H1 (cell line): ENCODE measurements at regions not wholly inside any gene's neighbourhood (a gene's known extent, or its start where the extent isn't known, plus 50 kb on each side); places are given as distances from the start of the nearest gene placed in this dataset.

Experiments
- CTCF ChIA-PET: fragments of 300-600 bp; sonication (Branson Sonifier 250); formaldehyde crosslinking; loops from one replicate; lab custom pipeline; 2021; ENCODE audit not compliant: partially characterized antibody; lab: Charles Lee
- POLR2A ChIA-PET: fragments of 300-600 bp; sonication (Branson Sonifier 250); formaldehyde crosslinking; loops from one replicate; lab custom pipeline; 2021; ENCODE audit warnings: inconsistent platforms; ENCODE audit not compliant: partially characterized antibody; lab: Charles Lee
- DNase-seq, 2 experiments: peaks; one replicate each; pipeline versions ENCODE4 v3.0.0 to v3.0.0-alpha.2; 2010 to 2022; ENCODE audit warnings: low spot score in 2 of 2, low read depth in 1 of 2, mixed read lengths in 1 of 2
- FAIRE-seq: peaks from 2 replicates; lab custom pipeline; 2011; peaks lifted over from hg19 to GRCh38; lab: Jason Lieb, UNC
- H2AFZ ChIP-seq: 2 replicates; pipeline ENCODE4 v1.8.1; 2012; ENCODE audit warnings: low read length, inconsistent platforms
- H2AK5ac ChIP-seq: 2 replicates; pipeline ENCODE4 v1.6.1; 2013; ENCODE audit warnings: low read depth, low read length
- H2BK120ac ChIP-seq: replicated peaks from 2 replicates; pipeline ENCODE3; 2013; ENCODE audit warnings: low read depth, low read length, inconsistent platforms
- H2BK12ac ChIP-seq: 2 replicates; pipeline ENCODE4 v1.6.1; 2013; ENCODE audit warnings: low read depth, low read length
- H2BK15ac ChIP-seq: 2 replicates; pipeline ENCODE4 v1.6.1; 2013; ENCODE audit warnings: low read length
- H2BK20ac ChIP-seq: 2 replicates; pipeline ENCODE4 v1.6.1; 2013; ENCODE audit warnings: low read length
- H2BK5ac ChIP-seq: 2 replicates; pipeline ENCODE4 v1.6.1; 2013; ENCODE audit warnings: low read depth, low read length
- H3K14ac ChIP-seq: 2 replicates; pipeline ENCODE4 v1.6.1; 2013; ENCODE audit warnings: inconsistent platforms; ENCODE audit not compliant: insufficient read length
- H3K18ac ChIP-seq: 2 replicates; pipeline ENCODE4 v1.6.1; 2013; ENCODE audit warnings: low read length; ENCODE audit errors: extremely low read depth
- H3K23ac ChIP-seq: 2 replicates; pipeline ENCODE4 v1.6.1; 2013; ENCODE audit warnings: inconsistent platforms; ENCODE audit not compliant: insufficient read length
- H3K23me2 ChIP-seq: 2 replicates; pipeline ENCODE4 v1.6.1; 2013; ENCODE audit warnings: low read depth, low read length
- H3K27ac ChIP-seq: 2 replicates; pipeline ENCODE4 v1.6.1; 2011; ENCODE audit warnings: low read depth, low read length, inconsistent platforms
- H3K27me3 ChIP-seq, 4 experiments: replicated peaks in 1 of 4; 1 replicate in 1 of 4; 2 replicates in 3 of 4; pipeline versions ENCODE4 v1.6.1 to v1.8.1; 2011 to 2013; ENCODE audit warnings: low read length in 3 of 4, mild to moderate bottlenecking in 3 of 4, inconsistent platforms in 2 of 4, mixed read lengths in 2 of 4, moderate library complexity in 1 of 4; ENCODE audit not compliant: control insufficient read depth in 3 of 4, insufficient read depth in 3 of 4; ENCODE audit errors: extremely low read depth in 1 of 4
- H3K36me3 ChIP-seq, 4 experiments: 2 replicates each; pipeline versions ENCODE4 v1.6.1 to v1.8.1; 2011 to 2013; ENCODE audit warnings: mild to moderate bottlenecking in 4 of 4, low read length in 3 of 4, moderate library complexity in 2 of 4, control low read depth in 1 of 4, inconsistent platforms in 1 of 4; ENCODE audit not compliant: insufficient read depth in 4 of 4, control insufficient read depth in 2 of 4
- H3K4ac ChIP-seq: replicated peaks from 2 replicates; pipeline ENCODE3; 2013; ENCODE audit warnings: low read length, low read depth, mixed read lengths, inconsistent platforms; ENCODE audit not compliant: insufficient read length
- H3K4me1 ChIP-seq, 4 experiments: replicated peaks in 1 of 4; 1 replicate in 1 of 4; 2 replicates in 3 of 4; pipeline versions ENCODE4 v1.6.1 to v1.8.1; 2011 to 2013; ENCODE audit warnings: low read length in 3 of 4, inconsistent platforms in 2 of 4, mixed read lengths in 1 of 4; ENCODE audit not compliant: insufficient read depth in 4 of 4, control insufficient read depth in 3 of 4
- H3K4me2 ChIP-seq, 2 experiments: 2 replicates each; pipeline versions ENCODE4 v1.6.1 to v1.8.1; 2011 to 2013; ENCODE audit warnings: low read depth in 2 of 2, low read length in 2 of 2, control low read depth in 1 of 2, inconsistent platforms in 1 of 2, mild to moderate bottlenecking in 1 of 2; ENCODE audit not compliant: insufficient read depth in 1 of 2
- H3K4me3 ChIP-seq, 4 experiments: fragments of 200-600, 300-600 bp in 1 of 4; sonication (generic), shearing (Covaris generic), sonication (Bioruptor Twin) in 1 of 4; 2 replicates each; pipeline versions ENCODE4 v1.5.1 to v1.8.1; 2011 to 2016; ENCODE audit warnings: low read length in 4 of 4, low read depth in 3 of 4, control low read depth in 2 of 4, inconsistent platforms in 2 of 4, mild to moderate bottlenecking in 2 of 4, mixed read lengths in 1 of 4, moderate library complexity in 1 of 4; ENCODE audit not compliant: insufficient read depth in 2 of 4; ENCODE audit errors: extremely low read depth in 1 of 4
- H3K56ac ChIP-seq: replicated peaks from 2 replicates; pipeline ENCODE3; 2013; ENCODE audit warnings: low read depth, mild to moderate bottlenecking, mixed read lengths, low read length, inconsistent platforms; ENCODE audit not compliant: insufficient read length
- H3K79me1 ChIP-seq: 2 replicates; pipeline ENCODE4 v1.6.1; 2013; ENCODE audit warnings: low read depth, low read length, control low read depth
- H3K79me2 ChIP-seq, 2 experiments: 2 replicates each; pipeline versions ENCODE4 v1.6.1 to v1.8.1; 2012 to 2013; ENCODE audit warnings: low read length in 2 of 2, mild to moderate bottlenecking in 2 of 2, inconsistent platforms in 1 of 2; ENCODE audit not compliant: insufficient read depth in 2 of 2, control insufficient read depth in 1 of 2
- H3K9ac ChIP-seq, 4 experiments: replicated peaks in 1 of 4; 1 replicate in 1 of 4; 2 replicates in 3 of 4; pipeline versions ENCODE4 v1.6.1 to v1.8.1; 2011 to 2013; ENCODE audit warnings: low read depth in 3 of 4, low read length in 3 of 4, control low read depth in 2 of 4, mild to moderate bottlenecking in 2 of 4, moderate library complexity in 2 of 4, inconsistent platforms in 1 of 4; ENCODE audit errors: extremely low read depth in 1 of 4
- H3K9me3 ChIP-seq, 2 experiments: 2 replicates each; pipeline versions ENCODE4 v1.6.1 to v1.8.1; 2012 to 2013; ENCODE audit warnings: mild to moderate bottlenecking in 2 of 2, moderate library complexity in 2 of 2, control low read depth in 1 of 2, inconsistent platforms in 1 of 2, low read depth in 1 of 2, low read length in 1 of 2, mixed read lengths in 1 of 2; ENCODE audit not compliant: insufficient read depth in 2 of 2
- H4K20me1 ChIP-seq, 2 experiments: replicated peaks in 1 of 2; 2 replicates each; pipeline versions ENCODE3 to v1.8.1; 2011 to 2013; ENCODE audit warnings: inconsistent platforms in 2 of 2, low read length in 2 of 2, mild to moderate bottlenecking in 1 of 2; ENCODE audit not compliant: insufficient read depth in 2 of 2, control insufficient read depth in 1 of 2
- H4K5ac ChIP-seq: 2 replicates; pipeline ENCODE4 v1.6.1; 2013; ENCODE audit warnings: low read length, low read depth, mixed read lengths, inconsistent platforms; ENCODE audit not compliant: insufficient read length
- H4K8ac ChIP-seq: 2 replicates; pipeline ENCODE4 v1.8.0; 2013; ENCODE audit warnings: mild to moderate bottlenecking, moderate library complexity, low read length, inconsistent platforms; ENCODE audit not compliant: insufficient read depth; ENCODE audit errors: extremely low read depth
- H4K91ac ChIP-seq: replicated peaks from 2 replicates; pipeline ENCODE3; 2013; ENCODE audit warnings: low read length, mixed read lengths, inconsistent platforms; ENCODE audit not compliant: insufficient read length
- POU5F1 ChIP-seq: IDR thresholded peaks from 2 replicates; pipeline ENCODE4 v1.6.1; 2011; ENCODE audit warnings: low read depth, mild to moderate bottlenecking, low read length, moderate library complexity
- RFX5 ChIP-seq: IDR thresholded peaks from 2 replicates; pipeline ENCODE4 v1.6.1; 2011; ENCODE audit warnings: low read depth, low read length, improper control_type of control experiment, borderline replicate concordance
- USF2 ChIP-seq: IDR thresholded peaks from 2 replicates; pipeline ENCODE4 v1.6.1; 2011; ENCODE audit warnings: low read length, improper control_type of control experiment
- WGBS, 2 experiments: shearing (Covaris generic) in 1 of 2; methylation state at CpG; one replicate each; pipeline versions ENCODE4 v1.1.6 to v1.1.7; 2013 to 2015; ENCODE audit warnings: low lambda C conversion rate in 2 of 2, mixed read lengths in 2 of 2, inconsistent platforms in 1 of 2, low coverage in 1 of 2, missing lambda C conversion rate in 1 of 2; ENCODE audit not compliant: insufficient replicate concordance in 2 of 2, insufficient coverage in 1 of 2, insufficient read length in 1 of 2; ENCODE audit errors: extremely low coverage in 1 of 2, missing lambda C conversion rate in 1 of 2; 5-methylcytosine and 5-hydroxymethylcytosine counted together

- no peak for FAIRE-seq
- no peak overlapping the region for H4K91ac ChIP-seq
- POLR2A ChIA-PET = no interaction called here
- no peak overlapping the region for H3K23ac ChIP-seq
- no peaks in the 10 kb centered on the region for H3K36me3 ChIP-seq
- no peaks in the 10 kb centered on the region for H4K20me1 ChIP-seq
- no peak overlapping the region for H2BK20ac ChIP-seq
- no peak overlapping the region for H2BK12ac ChIP-seq
- no peak overlapping the region for H3K4me2 ChIP-seq
- H2BK5ac ChIP-seq = no peak overlapping the region
- no peak overlapping the region for H3K4me3 ChIP-seq
- H3K14ac ChIP-seq = no peak overlapping the region
- CTCF ChIA-PET = interaction anchor here (1.2 kb wide), 1 partner anchor 630 kb away, joined by 3 read pairs; no protein-coding TSS in a partner anchor
- H3K79me1 ChIP-seq = no peaks in the 10 kb centered on the region
- H3K23me2 ChIP-seq = no peaks in the 10 kb centered on the region
- TF ChIP-seq USF2 = no peak
- no peak for TF ChIP-seq RFX5
- no peak for TF ChIP-seq POU5F1
- TF ChIP-seq, all 59 proteins: peak for 0
- Histone ChIP-seq H3K27ac (no peak overlapping the region), H2BK15ac (no peak overlapping the region), H2BK120ac (no peak overlapping the region), H3K18ac (no peak overlapping the region), H3K9ac (no peak overlapping the region), H3K9me3 (no peaks in the 10 kb centered on the region), H4K5ac (no peak overlapping the region), H3K4me1 (no peaks in the 10 kb centered on the region), H4K8ac (no peak overlapping the region), H3K27me3 (no peaks in the 10 kb centered on the region), H3K4ac (no peak overlapping the region), H3K56ac (no peak overlapping the region), H2AFZ (no peak overlapping the region), H3K79me2 (no peaks in the 10 kb centered on the region), H2AK5ac (no peak overlapping the region)
- DNase-seq = no peak
- WGBS, 2 experiments = 87% methylated on average over 2 of the region's 2 CpGs; no CpG with 5 or more reads in 1 of the 2 experiments
Measured at GRCh38 chr21:19621837-19622496, 1218.4 kb upstream of the TMPRSS15 start.
